ENCODE measurements at regions not wholly inside any gene's neighbourhood (a gene's known extent, or its start where the extent isn't known, plus 50 kb on each side); places are given as distances from the start of the nearest gene placed in this dataset.

- TF ChIP-seq CTCF (IDR thresholded peaks at IDR 0.05; ENCODE audit: extremely low read depth, low read depth, low read length), result no peak
- DNase-seq (ENCODE audit: insufficient read length, low spot score, missing footprints), result no peak
- Histone ChIP-seq H3K4me1 (ENCODE audit: insufficient read depth, low read length) (no peaks in the 10 kb centered on the region), H4K20me1 (ENCODE audit: insufficient read depth, low read length) (no peaks in the 10 kb centered on the region), H3K9me3 (ENCODE audit: low read depth, low read length) (no peaks in the 10 kb centered on the region), H3K27me3 (ENCODE audit: insufficient read depth, low read length) (no peaks in the 10 kb centered on the region), H3K4me3 (ENCODE audit: insufficient read depth, low read length) (no peak overlapping the region), H3K79me2 (ENCODE audit: insufficient read depth, low read length) (no peaks in the 10 kb centered on the region), H3K27ac (ENCODE audit: low read depth, low read length) (no peak overlapping the region), H3K36me3 (ENCODE audit: insufficient read depth, low read length) (no peaks in the 10 kb centered on the region), H3K4me2 (ENCODE audit: insufficient read depth, low read length) (no peak overlapping the region), H2AFZ (ENCODE audit: low read length) (no peak overlapping the region)
Observed at GRCh38 chr4:138964716-138965426, 50.7 kb upstream of the NOCT start.

- Histone ChIP-seq H3K4me1 (ENCODE audit: insufficient read depth, low read length) (no peaks in the 10 kb centered on the region), H4K20me1 (ENCODE audit: insufficient read depth, low read length) (no peaks in the 10 kb centered on the region), H3K27ac (ENCODE audit: low read depth, low read length) (no peak overlapping the region), H2AFZ (ENCODE audit: low read length) (no peak overlapping the region), H3K36me3 (ENCODE audit: insufficient read depth, low read length) (no peaks in the 10 kb centered on the region), H3K9me3 (ENCODE audit: low read depth, low read length) (no peaks in the 10 kb centered on the region), H3K27me3 (ENCODE audit: insufficient read depth, low read length) (no peaks in the 10 kb centered on the region), H3K4me2 (ENCODE audit: insufficient read depth, low read length) (no peak overlapping the region), H3K79me2 (ENCODE audit: insufficient read depth, low read length) (no peaks in the 10 kb centered on the region), H3K4me3 (ENCODE audit: insufficient read depth, low read length) (no peak overlapping the region)
- no peak for DNase-seq (ENCODE audit: insufficient read length, low spot score, missing footprints)
- no peak for TF ChIP-seq CTCF (IDR thresholded peaks at IDR 0.05; ENCODE audit: extremely low read depth, low read depth, low read length)
Observed at GRCh38 chr4:138963412-138963811, 52.2 kb upstream of the NOCT start.

- H3K79me2 ChIP-seq (ENCODE audit: insufficient read depth, low read length), result no peaks in the 10 kb centered on the region
- no peaks in the 10 kb centered on the region for H3K4me1 ChIP-seq (ENCODE audit: insufficient read depth, low read length)
- H3K9me3 ChIP-seq (ENCODE audit: low read depth, low read length), result no peaks in the 10 kb centered on the region
- TF ChIP-seq CTCF (IDR thresholded peaks at IDR 0.05; ENCODE audit: extremely low read depth, low read depth, low read length), result no peak
- no peak overlapping the region for H3K27ac ChIP-seq (ENCODE audit: low read depth, low read length)
- no peak for DNase-seq (ENCODE audit: insufficient read length, low spot score, missing footprints)
- no peak overlapping the region for H3K4me3 ChIP-seq (ENCODE audit: insufficient read depth, low read length)
- H4K20me1 ChIP-seq (ENCODE audit: insufficient read depth, low read length), result no peaks in the 10 kb centered on the region
- H2AFZ ChIP-seq (ENCODE audit: low read length), result no peak overlapping the region
- H3K36me3 ChIP-seq (ENCODE audit: insufficient read depth, low read length), result no peaks in the 10 kb centered on the region
- no peak overlapping the region for H3K4me2 ChIP-seq (ENCODE audit: insufficient read depth, low read length)
- no peaks in the 10 kb centered on the region for H3K27me3 ChIP-seq (ENCODE audit: insufficient read depth, low read length)
Observed at GRCh38 chr4:138961664-138962063, 53.9 kb upstream of the NOCT start.

GRCh38 chr4:138961129-138961528 lies 54.5 kb upstream of the NOCT start:
- Histone ChIP-seq H3K36me3 (ENCODE audit: insufficient read depth, low read length) (no peaks in the 10 kb centered on the region), H3K4me3 (ENCODE audit: insufficient read depth, low read length) (no peak overlapping the region), H3K79me2 (ENCODE audit: insufficient read depth, low read length) (no peaks in the 10 kb centered on the region), H4K20me1 (ENCODE audit: insufficient read depth, low read length) (no peaks in the 10 kb centered on the region), H3K4me2 (ENCODE audit: insufficient read depth, low read length) (no peak overlapping the region), H3K9me3 (ENCODE audit: low read depth, low read length) (no peaks in the 10 kb centered on the region), H3K4me1 (ENCODE audit: insufficient read depth, low read length) (no peaks in the 10 kb centered on the region), H3K27ac (ENCODE audit: low read depth, low read length) (no peak overlapping the region), H2AFZ (ENCODE audit: low read length) (no peak overlapping the region), H3K27me3 (ENCODE audit: insufficient read depth, low read length) (no peaks in the 10 kb centered on the region)
- DNase-seq (ENCODE audit: insufficient read length, low spot score, missing footprints), result peak; percentile 47
- no peak for TF ChIP-seq CTCF (IDR thresholded peaks at IDR 0.05; ENCODE audit: extremely low read depth, low read depth, low read length)
